Stimulated activated naive CD8-positive, alpha-beta T cell treated with anti-CD3 and anti-CD28 coated beads, Interleukin-15, amount 100 ng/mL, for 72 hours (primary cell): ENCODE measurements at regions not wholly inside any gene's neighbourhood (a gene's known extent, or its start where the extent isn't known, plus 50 kb on each side); places are given as distances from the start of the nearest gene placed in this dataset.

Experiments used
- ATAC-seq: fragments of 150-1000 bp; cut with Tn5 transposase; 2 replicates; pipeline ENCODE4 v1.10.0; 2021; ENCODE audit warnings: mild to moderate bottlenecking, moderate library complexity
- DNase-seq, 2 donors: peaks; one replicate each; pipeline ENCODE4 v3.0.0; 2021 to 2022
- H3K27ac Mint-ChIP-seq, 2 donors: one replicate each; pipeline ENCODE4 v1.8.0; 2022; ENCODE audit warnings: mild to moderate bottlenecking in 2 of 2, mixed read lengths in 2 of 2, moderate library complexity in 2 of 2
- H3K27me3 Mint-ChIP-seq: one replicate; pipeline ENCODE4 v1.8.0; 2022; ENCODE audit warnings: mixed read lengths
- H3K4me1 Mint-ChIP-seq: one replicate; pipeline ENCODE4 v1.8.0; 2022; ENCODE audit warnings: mild to moderate bottlenecking, mixed read lengths
- H3K4me3 Mint-ChIP-seq, 2 donors: one replicate each; pipeline ENCODE4 v1.8.0; 2022; ENCODE audit warnings: mild to moderate bottlenecking in 2 of 2, mixed read lengths in 2 of 2, moderate library complexity in 1 of 2
- H3K9me3 Mint-ChIP-seq, 2 donors: one replicate each; pipeline ENCODE4 v1.8.0; 2022; ENCODE audit warnings: mixed read lengths in 2 of 2

DNA sequence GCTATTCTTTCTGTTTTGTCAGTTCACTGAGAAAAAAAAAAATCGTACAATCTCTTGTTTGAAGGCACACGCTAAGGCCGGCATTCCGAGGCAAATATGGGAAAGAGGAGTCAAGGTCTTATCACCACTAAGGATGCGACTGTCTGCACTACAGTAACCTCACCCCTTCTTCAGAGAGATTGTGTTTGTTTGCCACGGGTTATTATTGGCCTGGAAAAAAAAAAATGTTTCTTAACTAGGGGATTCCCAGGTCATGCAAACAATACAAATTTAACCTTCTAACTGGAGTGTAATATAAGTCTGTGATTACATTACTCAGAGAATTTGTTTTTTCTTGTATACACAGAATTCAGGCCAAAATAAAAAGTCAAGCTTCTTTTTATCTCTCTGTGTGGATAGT lies 168.3 kb downstream of the TMA16 start:
- DNase-seq (no peak), ATAC-seq (no peak)
- H3K27me3 Mint-ChIP-seq: no peaks in the 10 kb centered on the region
- no peak overlapping the region for H3K4me3 Mint-ChIP-seq
- peaks cover 18% of the 10 kb centered on the region for H3K4me1 Mint-ChIP-seq
- no peaks in the 10 kb centered on the region for H3K9me3 Mint-ChIP-seq
- no peak overlapping the region for H3K27ac Mint-ChIP-seq

DNA sequence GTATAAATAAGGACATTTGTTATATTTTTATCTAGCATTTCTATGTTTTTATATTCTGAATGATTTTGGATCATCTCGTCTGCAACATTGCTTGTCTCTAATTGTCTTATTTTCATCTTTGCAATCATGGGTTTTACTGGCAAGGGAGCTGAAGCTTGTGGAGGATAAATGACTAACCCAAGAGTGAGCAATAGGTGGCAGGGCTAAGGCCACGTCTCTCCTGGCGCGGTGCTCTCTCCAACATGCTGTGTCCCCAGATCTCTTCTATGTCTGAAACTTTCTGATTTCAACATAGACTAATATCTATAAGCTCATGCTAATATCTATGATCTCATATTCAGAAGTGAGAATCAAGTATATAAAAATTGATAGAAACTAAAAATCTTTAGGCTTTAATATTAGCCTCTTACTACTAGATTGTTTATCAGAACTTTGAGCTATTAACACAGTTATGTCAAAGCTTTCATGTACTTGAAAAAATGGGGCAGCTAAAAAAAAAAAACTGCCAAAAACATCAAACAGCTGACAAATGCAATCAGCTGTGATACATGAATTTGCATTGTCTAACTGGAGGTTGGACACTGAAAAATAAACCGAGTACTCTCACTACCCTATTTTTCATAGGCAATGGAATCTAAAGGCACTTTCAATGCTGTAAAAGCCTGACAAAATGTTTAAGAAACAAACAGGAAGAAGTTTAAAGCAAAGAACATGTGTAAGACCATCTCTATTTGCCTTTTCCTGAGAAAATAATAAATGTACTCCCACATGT lies 169.2 kb downstream of the TMA16 start:
- DNase-seq: no peak
- Mint-ChIP-seq H3K4me3 (no peak overlapping the region), H3K4me1 (peaks cover 18% of the 10 kb centered on the region), H3K27ac (peak overlapping the region in 1 of 2 donors; percentile 77), H3K9me3 (no peaks in the 10 kb centered on the region), H3K27me3 (no peaks in the 10 kb centered on the region)
- ATAC-seq: no peak

DNA sequence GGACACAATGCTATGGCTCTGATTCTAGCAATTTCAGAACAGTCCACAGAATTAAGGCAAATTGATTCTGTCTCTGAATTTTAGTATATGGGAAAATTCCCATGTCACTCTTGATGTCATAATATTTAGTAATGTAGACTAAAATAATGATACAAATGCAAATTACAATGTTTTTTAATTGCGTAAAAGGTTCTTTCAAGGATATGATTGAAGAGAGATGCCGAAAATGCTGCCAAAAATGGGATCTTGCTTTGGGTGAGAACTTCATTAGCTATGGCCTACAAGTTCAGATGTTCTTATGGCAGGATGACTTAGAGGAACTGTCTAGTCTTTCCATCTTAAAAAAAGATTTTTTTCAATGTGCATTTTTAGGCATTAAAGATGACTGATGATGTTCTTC lies 170.6 kb downstream of the TMA16 start:
- Mint-ChIP-seq H3K4me3 (no peak overlapping the region), H3K9me3 (no peaks in the 10 kb centered on the region), H3K27me3 (no peaks in the 10 kb centered on the region), H3K27ac (no peak overlapping the region), H3K4me1 (peaks cover 18% of the 10 kb centered on the region)
- DNase-seq: no peak
- no peak for ATAC-seq

- Mint-ChIP-seq H3K4me1 (peaks cover 18% of the 10 kb centered on the region), H3K4me3 (no peak overlapping the region), H3K27ac (no peak overlapping the region), H3K9me3 (no peaks in the 10 kb centered on the region), H3K27me3 (no peaks in the 10 kb centered on the region)
- DNase-seq (no peak), ATAC-seq (peak; percentile 39)
Measured at GRCh38 chr4:163665521-163666331, 171.2 kb downstream of the TMA16 start.

DNA sequence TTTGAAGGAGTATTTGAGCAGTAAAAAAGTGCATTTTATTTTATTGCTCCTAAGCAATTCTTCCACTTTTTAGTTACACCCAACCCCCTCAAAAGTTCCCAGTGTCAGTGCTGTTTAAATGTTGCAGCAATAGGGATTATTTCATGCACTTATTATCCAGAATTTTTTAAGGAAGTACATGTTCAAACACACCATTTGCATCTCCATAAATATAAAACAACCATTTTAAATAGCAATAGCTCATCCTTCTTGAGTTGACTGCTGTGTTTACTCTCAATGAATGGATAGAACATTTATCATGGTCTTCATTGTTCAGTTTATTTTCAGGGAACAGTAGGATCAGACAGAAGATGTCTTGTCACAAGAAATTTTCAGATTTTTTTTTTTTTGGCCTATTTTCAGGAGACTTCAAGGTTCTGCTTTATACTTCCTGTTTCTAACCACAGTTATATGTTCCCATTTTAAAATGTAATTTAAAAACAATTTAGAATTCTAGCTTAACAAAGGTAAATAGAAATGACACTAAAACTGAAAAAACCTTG lies 171.9 kb downstream of the TMA16 start:
- Mint-ChIP-seq H3K9me3 (no peaks in the 10 kb centered on the region), H3K27me3 (no peaks in the 10 kb centered on the region), H3K27ac (no peak overlapping the region), H3K4me1 (peaks cover 18% of the 10 kb centered on the region), H3K4me3 (no peak overlapping the region)
- DNase-seq (no peak), ATAC-seq (no peak)

DNA sequence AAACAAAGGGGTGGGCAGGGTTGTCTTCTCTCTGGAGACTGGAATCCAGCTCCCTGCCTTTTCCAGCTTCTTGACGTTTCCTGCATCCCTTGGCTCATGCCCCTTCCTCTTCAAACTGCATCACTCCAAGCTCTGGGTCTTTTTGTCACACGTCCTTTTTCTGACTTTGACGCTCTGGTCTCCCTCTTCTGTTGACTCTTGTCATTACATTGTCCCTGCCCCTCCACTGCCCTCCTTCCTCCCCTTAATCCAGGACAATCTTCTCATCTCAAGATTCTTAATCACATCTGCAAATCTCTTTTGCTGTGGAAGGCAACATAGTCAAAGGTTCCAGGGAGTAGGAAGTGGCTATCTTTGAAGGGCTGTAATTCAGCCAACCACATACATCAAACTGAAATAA lies 178.3 kb downstream of the TMA16 start:
- Mint-ChIP-seq H3K27ac (no peak overlapping the region), H3K27me3 (no peaks in the 10 kb centered on the region), H3K9me3 (no peaks in the 10 kb centered on the region), H3K4me3 (no peak overlapping the region), H3K4me1 (peaks cover 10% of the 10 kb centered on the region)
- ATAC-seq (no peak), DNase-seq (no peak)

DNA sequence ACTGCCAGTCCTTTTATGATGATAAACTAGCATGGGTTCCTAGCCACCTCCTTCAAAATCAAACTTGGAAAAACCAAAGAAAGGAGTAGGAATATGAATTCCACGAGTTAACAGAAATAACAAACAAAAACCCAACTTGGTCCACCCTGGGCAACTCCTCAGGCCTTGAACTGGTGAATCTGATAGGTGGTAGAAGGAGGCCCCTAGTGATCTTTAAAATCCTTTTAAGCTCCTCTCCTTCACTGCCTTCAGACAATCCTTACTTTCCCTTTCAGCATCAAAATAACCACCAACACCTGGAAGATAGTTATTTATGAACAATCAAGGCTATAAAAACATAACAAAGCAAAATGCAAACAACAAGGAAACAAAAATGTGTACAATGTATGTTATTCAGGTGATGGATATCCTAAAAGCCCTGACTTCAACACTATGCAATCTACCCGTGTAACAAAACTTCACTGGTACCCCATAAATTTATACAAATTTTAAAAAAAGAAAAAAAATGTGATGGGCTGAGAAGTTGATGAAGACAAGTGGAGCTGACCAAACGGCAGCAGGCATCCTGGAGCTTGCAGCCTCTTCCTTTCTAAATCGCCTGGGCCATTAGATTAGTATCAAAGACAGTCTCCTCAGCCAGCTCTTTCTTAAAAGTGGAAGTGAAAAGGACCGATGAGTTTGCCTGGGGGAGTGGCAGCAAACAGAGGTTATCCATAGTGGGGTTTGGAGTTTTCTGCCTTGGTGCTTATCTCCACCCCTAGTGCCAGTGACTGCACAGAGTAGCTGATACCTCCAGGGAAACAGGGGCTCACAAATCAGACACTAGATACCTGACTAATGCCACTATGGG lies 179.6 kb downstream of the TMA16 start:
- DNase-seq (no peak), ATAC-seq (no peak)
- Mint-ChIP-seq H3K9me3 (no peaks in the 10 kb centered on the region), H3K27ac (no peak overlapping the region), H3K4me1 (peaks cover 10% of the 10 kb centered on the region), H3K27me3 (no peaks in the 10 kb centered on the region), H3K4me3 (peak overlapping the region in 1 of 2 donors; percentile 10)

DNA sequence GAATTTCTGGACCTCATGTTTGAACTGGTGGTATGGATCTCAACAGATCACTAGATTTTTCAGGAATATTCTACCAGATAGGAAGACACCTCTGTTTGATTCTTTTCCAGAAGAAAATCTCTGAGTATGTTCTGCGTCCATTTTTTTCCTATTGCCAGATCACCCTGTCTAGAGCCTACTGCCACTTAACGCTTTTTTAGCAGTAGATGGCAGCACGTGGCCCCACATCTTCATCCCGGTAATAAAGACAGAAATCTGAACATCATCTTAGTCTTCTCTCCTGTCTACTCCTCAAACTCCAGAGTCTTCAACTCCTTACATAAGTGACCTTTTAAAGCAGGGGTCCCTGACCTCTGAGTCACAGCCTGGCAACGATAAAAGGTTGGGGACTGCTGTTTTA lies 184.7 kb downstream of the TMA16 start:
- DNase-seq (no peak), ATAC-seq (no peak)
- no peaks in the 10 kb centered on the region for H3K27me3 Mint-ChIP-seq
- peaks cover under 1% of the 10 kb centered on the region for H3K4me1 Mint-ChIP-seq
- H3K27ac Mint-ChIP-seq: no peak overlapping the region
- no peaks in the 10 kb centered on the region for H3K9me3 Mint-ChIP-seq
- H3K4me3 Mint-ChIP-seq: no peak overlapping the region

DNA sequence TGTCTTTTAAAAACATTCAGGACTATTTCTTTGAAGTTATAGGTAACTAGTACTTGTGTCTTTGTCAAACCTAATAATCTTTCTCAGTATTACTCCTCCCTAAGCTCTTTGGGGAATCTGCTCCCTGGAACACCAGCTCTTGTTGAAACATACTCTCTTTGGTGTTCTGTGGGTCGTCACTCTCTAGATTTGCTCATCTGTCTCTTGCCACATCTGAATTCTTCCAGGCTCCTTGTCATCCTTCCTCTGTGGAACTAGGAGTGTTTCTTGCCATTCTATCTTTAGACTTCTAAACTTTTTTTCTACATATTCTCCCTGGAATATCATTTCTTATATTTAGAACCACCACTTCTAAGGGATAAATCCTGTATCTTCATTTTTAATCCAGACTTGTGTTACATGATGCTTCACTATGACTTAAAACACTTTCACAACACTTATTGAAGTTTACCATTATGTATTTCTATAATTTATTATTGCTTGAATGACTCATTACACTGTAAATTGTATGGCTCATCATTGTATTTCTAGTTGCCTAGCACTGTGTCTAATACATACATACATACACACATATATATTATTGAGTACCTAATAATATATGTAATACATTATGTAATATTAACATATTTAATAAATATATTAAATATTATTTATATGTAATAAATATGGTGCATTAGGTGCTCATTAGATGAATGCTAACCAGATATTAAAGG lies 186.1 kb downstream of the TMA16 start:
- H3K4me1 Mint-ChIP-seq: no peaks in the 10 kb centered on the region
- no peak for DNase-seq
- no peak overlapping the region for H3K27ac Mint-ChIP-seq
- no peaks in the 10 kb centered on the region for H3K9me3 Mint-ChIP-seq
- H3K27me3 Mint-ChIP-seq: no peaks in the 10 kb centered on the region
- no peak for ATAC-seq
- no peak overlapping the region for H3K4me3 Mint-ChIP-seq

DNA sequence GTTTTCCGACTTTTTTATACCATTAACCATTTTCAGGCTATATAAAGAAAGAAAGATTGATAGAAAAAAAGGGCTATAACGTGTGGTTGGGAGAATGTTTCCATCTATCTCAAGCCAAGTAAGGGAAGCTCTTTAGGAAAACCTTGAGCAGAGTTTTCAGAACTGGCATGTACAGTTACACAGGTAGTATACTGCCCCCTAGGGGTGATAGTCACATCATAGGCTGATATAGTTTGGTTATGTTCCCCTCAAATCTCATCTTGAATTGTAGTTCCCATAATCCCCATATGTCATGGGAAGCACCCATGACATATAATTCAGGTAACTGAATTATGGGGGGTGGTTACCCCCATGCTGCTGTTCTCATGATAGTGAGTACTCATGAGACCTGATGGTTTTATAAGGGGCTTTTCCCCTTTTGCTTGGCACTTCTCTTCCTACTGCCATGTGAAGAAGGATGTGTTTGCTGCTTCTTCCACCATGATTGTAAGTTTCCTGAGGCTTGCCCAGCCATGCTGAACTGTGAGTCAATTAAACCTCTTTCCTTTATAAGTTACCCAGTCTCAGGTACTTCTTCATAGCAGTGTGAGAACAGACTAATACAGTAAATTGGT lies 186.8 kb downstream of the TMA16 start:
- Mint-ChIP-seq H3K27ac (no peak overlapping the region), H3K4me3 (no peak overlapping the region), H3K27me3 (no peaks in the 10 kb centered on the region), H3K4me1 (no peaks in the 10 kb centered on the region), H3K9me3 (no peaks in the 10 kb centered on the region)
- DNase-seq (peak in 1 of 2 donors; percentile 31), ATAC-seq (peak; percentile 60)

DNA sequence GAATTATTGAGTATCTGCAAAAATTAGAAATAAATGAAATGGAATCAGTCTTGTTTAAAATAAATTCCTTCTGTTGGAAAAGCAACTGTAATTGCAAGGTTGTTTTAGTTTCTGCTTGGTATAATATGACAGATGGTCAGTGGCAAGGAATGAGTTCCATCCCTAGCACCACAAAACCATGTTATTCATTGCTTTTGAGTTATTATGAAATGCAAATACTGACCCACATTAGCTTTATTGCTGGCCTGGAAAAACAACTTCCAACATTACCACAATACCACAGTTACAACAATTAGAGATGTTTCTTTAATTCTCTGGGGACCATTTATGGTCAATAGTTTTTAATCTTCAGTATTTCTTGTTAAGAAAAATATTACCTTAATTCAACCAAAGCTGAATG lies 194.4 kb downstream of the TMA16 start:
- ATAC-seq (no peak), DNase-seq (no peak)
- Mint-ChIP-seq H3K27ac (no peak overlapping the region), H3K4me3 (no peak overlapping the region), H3K9me3 (no peaks in the 10 kb centered on the region), H3K27me3 (no peaks in the 10 kb centered on the region), H3K4me1 (no peaks in the 10 kb centered on the region)

DNA sequence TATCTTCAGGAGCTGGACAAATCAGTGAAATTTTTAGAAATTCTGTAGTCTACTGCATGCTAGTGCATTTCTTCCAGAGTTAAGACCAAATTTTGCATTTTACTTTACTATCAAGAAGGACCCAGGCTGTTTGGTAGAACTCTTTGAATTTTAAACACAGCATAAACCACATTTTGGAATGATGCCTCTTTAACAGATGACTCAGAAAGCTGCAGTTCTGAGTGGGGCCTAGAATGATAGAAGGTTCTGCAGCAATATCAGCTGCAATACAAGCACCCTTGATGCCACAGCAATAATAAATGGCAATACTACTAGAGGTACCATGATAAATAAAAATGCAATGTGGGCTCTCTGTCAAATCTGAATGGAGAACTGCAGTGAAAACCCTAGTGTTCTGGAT lies 198.7 kb downstream of the TMA16 start:
- H3K27me3 Mint-ChIP-seq: peaks cover 6% of the 10 kb centered on the region
- no peak overlapping the region for H3K4me3 Mint-ChIP-seq
- H3K27ac Mint-ChIP-seq: no peak overlapping the region
- peaks cover 0 to 7% of the 10 kb centered on the region in 2 donors for H3K9me3 Mint-ChIP-seq
- no peaks in the 10 kb centered on the region for H3K4me1 Mint-ChIP-seq
- DNase-seq: no peak
- ATAC-seq: no peak

DNA sequence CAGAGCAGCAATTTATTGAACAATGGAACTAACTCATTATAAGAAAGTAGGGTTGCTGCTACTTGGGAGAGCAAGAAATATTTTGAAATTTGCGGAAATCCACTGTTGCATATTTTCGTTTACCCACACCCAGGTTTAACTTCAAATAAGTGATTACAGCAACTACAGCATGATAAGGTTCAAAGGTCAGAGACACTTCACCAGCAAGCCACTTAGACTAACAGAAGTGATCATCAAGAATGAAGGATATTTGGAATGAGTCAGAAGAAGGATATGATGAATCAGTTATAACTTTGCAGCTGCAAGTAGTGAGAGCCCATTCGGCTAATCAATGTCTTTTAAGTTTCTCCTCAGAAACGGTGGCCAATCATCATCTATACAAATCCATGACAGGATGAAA lies 199.3 kb downstream of the TMA16 start:
- Mint-ChIP-seq H3K9me3 (peaks cover 0 to 7% of the 10 kb centered on the region in 2 donors), H3K4me3 (no peak overlapping the region), H3K4me1 (no peaks in the 10 kb centered on the region), H3K27me3 (peaks cover 6% of the 10 kb centered on the region), H3K27ac (no peak overlapping the region)
- no peak for DNase-seq
- ATAC-seq: no peak

DNA sequence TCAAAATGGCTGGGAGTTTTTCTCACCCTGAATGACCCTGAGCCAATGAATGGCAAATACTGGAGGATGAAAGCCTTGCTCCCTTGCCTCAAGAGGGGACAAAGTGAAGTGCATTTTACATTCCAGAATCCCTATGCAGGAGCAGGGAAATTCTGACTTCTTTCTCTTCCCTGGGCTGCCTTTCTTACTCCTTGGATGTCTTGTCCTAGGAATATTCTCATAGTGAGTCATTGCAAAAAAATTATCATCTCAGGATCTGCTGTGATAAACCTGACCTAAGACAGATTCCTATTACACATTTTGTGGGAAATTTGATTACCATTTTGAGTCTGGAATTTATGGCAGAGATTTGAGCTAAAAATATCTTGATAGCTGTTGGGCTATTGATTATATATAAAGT lies 199.9 kb downstream of the TMA16 start:
- H3K27ac Mint-ChIP-seq: no peak overlapping the region
- ATAC-seq (no peak), DNase-seq (no peak)
- peaks cover 0 to 7% of the 10 kb centered on the region in 2 donors for H3K9me3 Mint-ChIP-seq
- no peaks in the 10 kb centered on the region for H3K4me1 Mint-ChIP-seq
- peaks cover 6% of the 10 kb centered on the region for H3K27me3 Mint-ChIP-seq
- no peak overlapping the region for H3K4me3 Mint-ChIP-seq

- H3K4me3 Mint-ChIP-seq: no peak overlapping the region
- ATAC-seq: no peak
Measured at GRCh38 chr4:163697121-163697520, 202.6 kb downstream of the TMA16 start.

More at GRCh38 chr4:163697121-163697520, 202.6 kb downstream of the TMA16 start:
- Mint-ChIP-seq H3K27ac (no peak overlapping the region), H3K27me3 (peaks cover 6% of the 10 kb centered on the region), H3K9me3 (peaks cover 0 to 7% of the 10 kb centered on the region in 2 donors), H3K4me1 (no peaks in the 10 kb centered on the region)
- DNase-seq: no peak
